Prostate gland (tissue), 2 donors: ENCODE measurements at regions not wholly inside any gene's neighbourhood (a gene's known extent, or its start where the extent isn't known, plus 50 kb on each side); places are given as distances from the start of the nearest gene placed in this dataset.

Experiments
- DNase-seq: peaks from one replicate; pipeline ENCODE4 v3.0.0-alpha.2; 2019; ENCODE audit warnings: low spot score
- H3K27ac ChIP-seq, 2 donors: fragments of 200-600 bp; sonication (generic); 2 replicates each; pipeline ENCODE4 v1.5.1; 2017 to 2019
- H3K27me3 ChIP-seq: fragments of 200-600 bp; sonication (generic); replicated peaks from 2 replicates; pipeline ENCODE4 v1.5.1; 2019; ENCODE audit not compliant: insufficient read depth
- H3K36me3 ChIP-seq, 2 donors: fragments of 200-600 bp; sonication (generic); 1 replicate in 1 of 2; 2 replicates in 1 of 2; pipeline versions ENCODE4 v1.5.1 to v1.8.1; 2017 to 2019
- H3K4me1 ChIP-seq: fragments of 200-600 bp; sonication (generic); replicated peaks from 2 replicates; pipeline ENCODE4 v1.5.1; 2019
- H3K4me3 ChIP-seq, 2 donors: fragments of 200-600 bp; sonication (generic); 2 replicates each; pipeline ENCODE4 v1.5.1; 2017 to 2019
- H3K9me3 ChIP-seq: fragments of 200-600 bp; sonication (generic); 2 replicates; pipeline ENCODE4 v1.5.1; 2017
- POLR2A ChIP-seq: fragments of 450-650 bp; IDR thresholded peaks from one replicate; pipeline ENCODE4 v1.6.1; 2016; ENCODE audit warnings: antibody characterized with exemption, mild to moderate bottlenecking
- POLR2AphosphoS5 ChIP-seq: sonication (generic); formaldehyde crosslinking; IDR thresholded peaks from one replicate; pipeline ENCODE4 v1.6.1; 2017; ENCODE audit warnings: antibody characterized with exemption
- WGBS: methylation state at CpG from one replicate; pipeline ENCODE4 v1.1.5; 2018; 5-methylcytosine and 5-hydroxymethylcytosine counted together
- intact Hi-C: fragments of 100-400 bp; cut with DNase I; formaldehyde crosslinking; loops from one replicate; pipeline ENCODE4 v1.14.2; 2022
- TF ChIP-seq, protein P1 (sequence below), 4 experiments: fragments of 200-600 bp in 2 of 4; fragments of 450-650 bp in 2 of 4; sonication (generic) in 2 of 4; IDR thresholded peaks; 1 replicate in 3 of 4; 2 replicates in 1 of 4; pipeline ENCODE4 v1.5.1; 2016 to 2019; ENCODE audit warnings: antibody characterized with exemption in 4 of 4, mild to moderate bottlenecking in 2 of 4, moderate library complexity in 2 of 4

GRCh38 chr21:43357715-43358430 lies 69.1 kb downstream of the SIK1 start:
- DNase-seq: no peak
- no peaks in the 10 kb centered on the region for H3K4me1 ChIP-seq

GRCh38 chr21:43355925-43356289 lies 71.0 kb downstream of the SIK1 start:
- Histone ChIP-seq H3K4me1 (no peaks in the 10 kb centered on the region), H3K27ac (no peak overlapping the region), H3K36me3 (no peaks in the 10 kb centered on the region), H3K9me3 (no peaks in the 10 kb centered on the region), H3K27me3 (no peaks in the 10 kb centered on the region), H3K4me3 (no peak overlapping the region)
- intact Hi-C loops: no loop called here
- TF ChIP-seq, protein P1, sequence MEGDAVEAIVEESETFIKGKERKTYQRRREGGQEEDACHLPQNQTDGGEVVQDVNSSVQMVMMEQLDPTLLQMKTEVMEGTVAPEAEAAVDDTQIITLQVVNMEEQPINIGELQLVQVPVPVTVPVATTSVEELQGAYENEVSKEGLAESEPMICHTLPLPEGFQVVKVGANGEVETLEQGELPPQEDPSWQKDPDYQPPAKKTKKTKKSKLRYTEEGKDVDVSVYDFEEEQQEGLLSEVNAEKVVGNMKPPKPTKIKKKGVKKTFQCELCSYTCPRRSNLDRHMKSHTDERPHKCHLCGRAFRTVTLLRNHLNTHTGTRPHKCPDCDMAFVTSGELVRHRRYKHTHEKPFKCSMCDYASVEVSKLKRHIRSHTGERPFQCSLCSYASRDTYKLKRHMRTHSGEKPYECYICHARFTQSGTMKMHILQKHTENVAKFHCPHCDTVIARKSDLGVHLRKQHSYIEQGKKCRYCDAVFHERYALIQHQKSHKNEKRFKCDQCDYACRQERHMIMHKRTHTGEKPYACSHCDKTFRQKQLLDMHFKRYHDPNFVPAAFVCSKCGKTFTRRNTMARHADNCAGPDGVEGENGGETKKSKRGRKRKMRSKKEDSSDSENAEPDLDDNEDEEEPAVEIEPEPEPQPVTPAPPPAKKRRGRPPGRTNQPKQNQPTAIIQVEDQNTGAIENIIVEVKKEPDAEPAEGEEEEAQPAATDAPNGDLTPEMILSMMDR (IDR thresholded peaks at IDR 0.05): no peak
- no peak for TF ChIP-seq POLR2AphosphoS5
- no peak for TF ChIP-seq POLR2A
- WGBS: 87% methylated on average over 7 of the region's 7 CpGs
- no peak for DNase-seq

More at GRCh38 chr21:43357715-43358430, 69.1 kb downstream of the SIK1 start:
- intact Hi-C loops: no loop called here
- Histone ChIP-seq H3K27me3 (no peaks in the 10 kb centered on the region), H3K9me3 (no peaks in the 10 kb centered on the region), H3K4me3 (no peak overlapping the region), H3K27ac (no peak overlapping the region), H3K36me3 (no peaks in the 10 kb centered on the region)
- 78% methylated on average over 24 of the region's 24 CpGs for WGBS
- TF ChIP-seq, protein P1 (IDR thresholded peaks at IDR 0.05): no peak

GRCh38 chr21:43355266-43355924 lies 71.5 kb downstream of the SIK1 start:
- intact Hi-C loops: no loop called here
- 86% methylated on average over 25 of the region's 25 CpGs for WGBS
- H3K9me3 ChIP-seq: no peaks in the 10 kb centered on the region
- no peaks in the 10 kb centered on the region for H3K36me3 ChIP-seq
- no peaks in the 10 kb centered on the region for H3K4me1 ChIP-seq
- H3K27me3 ChIP-seq: no peaks in the 10 kb centered on the region
- H3K4me3 ChIP-seq: no peak overlapping the region
- no peak for DNase-seq
- TF ChIP-seq, protein P1 (IDR thresholded peaks at IDR 0.05): no peak
- TF ChIP-seq POLR2AphosphoS5: no peak
- no peak for TF ChIP-seq POLR2A
- no peak overlapping the region for H3K27ac ChIP-seq

GRCh38 chr21:43354666-43355065 lies 72.3 kb downstream of the SIK1 start:
- H3K27me3 ChIP-seq: no peaks in the 10 kb centered on the region
- TF ChIP-seq, protein P1 (IDR thresholded peaks at IDR 0.05): no peak
- TF ChIP-seq POLR2A (no peak), POLR2AphosphoS5 (no peak)
- H3K4me3 ChIP-seq: no peak overlapping the region
- H3K9me3 ChIP-seq: no peaks in the 10 kb centered on the region
- no peaks in the 10 kb centered on the region for H3K36me3 ChIP-seq
- no peaks in the 10 kb centered on the region for H3K4me1 ChIP-seq
- no peak overlapping the region for H3K27ac ChIP-seq
- DNase-seq: no peak
- 93% methylated on average over 4 of the region's 4 CpGs for WGBS
- intact Hi-C loops: no loop called here

DNA sequence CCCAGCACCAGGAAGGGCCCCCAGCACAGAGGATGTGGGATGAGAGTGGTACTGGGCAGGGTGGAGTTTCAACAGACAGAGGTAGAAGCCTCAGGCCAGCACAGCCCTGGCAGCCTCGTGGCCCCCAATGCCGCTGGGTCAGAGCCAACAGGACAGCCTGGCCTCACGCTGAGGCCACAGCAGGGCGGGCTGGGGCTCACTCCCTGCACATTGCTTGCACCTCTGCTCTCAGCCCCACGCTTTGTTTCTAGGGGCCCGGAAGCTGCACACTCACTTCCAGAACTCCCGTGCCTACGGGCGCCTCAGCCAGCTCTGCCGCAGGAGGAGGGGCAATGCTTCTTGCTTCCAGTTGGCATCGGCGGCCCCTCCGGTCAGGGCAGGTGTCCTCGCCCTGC lies 72.9 kb downstream of the SIK1 start:
- WGBS: 62% methylated on average over 13 of the region's 14 CpGs
- Histone ChIP-seq H3K9me3 (no peaks in the 10 kb centered on the region), H3K27me3 (no peaks in the 10 kb centered on the region), H3K36me3 (no peaks in the 10 kb centered on the region), H3K27ac (no peak overlapping the region), H3K4me1 (no peaks in the 10 kb centered on the region), H3K4me3 (no peak overlapping the region)
- TF ChIP-seq POLR2A (no peak), POLR2AphosphoS5 (no peak)
- TF ChIP-seq, protein P1 (IDR thresholded peaks at IDR 0.05): no peak
- intact Hi-C loops: no loop called here
- DNase-seq: no peak
